ENCODE measurements at regions not wholly inside any gene's neighbourhood (a gene's known extent, or its start where the extent isn't known, plus 50 kb on each side); places are given as distances from the start of the nearest gene placed in this dataset.

GRCh38 chr5:15234366-15234765 is 265.6 kb upstream of the FBXL7 start:
- TF ChIP-seq CTCF (conservative IDR thresholded peaks at IDR 0.05; ENCODE audit: low read depth) = no peak
- ChIA-PET POLR2A (ENCODE audit: low non-redundant PET) (no interaction called here), CTCF (no interaction called here)
- no peak overlapping the region for H3K27ac ChIP-seq
- no peak for DNase-seq (ENCODE audit: low spot score)

GRCh38 chr5:15233566-15233965 is 266.4 kb upstream of the FBXL7 start:
- no peak for TF ChIP-seq CTCF (conservative IDR thresholded peaks at IDR 0.05; ENCODE audit: low read depth)
- CTCF ChIA-PET = no interaction called here
- POLR2A ChIA-PET (ENCODE audit: low non-redundant PET) = no interaction called here
- H3K27ac ChIP-seq = no peak overlapping the region
- no peak for DNase-seq (ENCODE audit: low spot score)

GRCh38 chr5:15222156-15222555 is 277.8 kb upstream of the FBXL7 start:
- CTCF ChIA-PET = interaction anchor here (0.6 to 0.7 kb wide), 2 partner anchors 47 to 274 kb away, joined by 3 to 7 read pairs; no protein-coding TSS in a partner anchor
- no peak overlapping the region for H3K27ac ChIP-seq
- DNase-seq (ENCODE audit: low spot score) = no peak
- POLR2A ChIA-PET (ENCODE audit: low non-redundant PET) = no interaction called here
- no peak for TF ChIP-seq CTCF (conservative IDR thresholded peaks at IDR 0.05; ENCODE audit: low read depth)

- no peak overlapping the region for H3K27ac ChIP-seq
- TF ChIP-seq CTCF (conservative IDR thresholded peaks at IDR 0.05; ENCODE audit: low read depth) = no peak
- POLR2A ChIA-PET (ENCODE audit: low non-redundant PET) = no interaction called here
- no peak for DNase-seq (ENCODE audit: low spot score)
- CTCF ChIA-PET = no interaction called here
Measured at GRCh38 chr5:15220642-15221173, 279.3 kb upstream of the FBXL7 start.

GRCh38 chr5:15215056-15215455 is 284.9 kb upstream of the FBXL7 start:
- DNase-seq (ENCODE audit: low spot score) = no peak
- TF ChIP-seq CTCF (conservative IDR thresholded peaks at IDR 0.05; ENCODE audit: low read depth) = no peak
- H3K27ac ChIP-seq = no peak overlapping the region
- CTCF ChIA-PET = no interaction called here
- POLR2A ChIA-PET (ENCODE audit: low non-redundant PET) = no interaction called here

GRCh38 chr5:15214010-15214409 is 286.0 kb upstream of the FBXL7 start:
- H3K27ac ChIP-seq = no peak overlapping the region
- CTCF ChIA-PET = no interaction called here
- TF ChIP-seq CTCF (conservative IDR thresholded peaks at IDR 0.05; ENCODE audit: low read depth) = no peak
- POLR2A ChIA-PET (ENCODE audit: low non-redundant PET) = no interaction called here
- no peak for DNase-seq (ENCODE audit: low spot score)

Measured in RWPE1 (cell line).